Cardiac fibroblast (primary cell): ENCODE measurements at regions not wholly inside any gene's neighbourhood (a gene's known extent, or its start where the extent isn't known, plus 50 kb on each side); places are given as distances from the start of the nearest gene placed in this dataset.

Source experiments
- DNase-seq, 2 donors: peaks; one replicate each; pipeline versions ENCODE4 v3.0.0 to v3.0.0-alpha.2; 2010; ENCODE audit warnings: low read depth in 2 of 2
- H3K4me3 ChIP-seq, 2 donors: replicated peaks in 1 of 2; 1 replicate in 1 of 2; 2 replicates in 1 of 2; pipeline ENCODE4 v1.5.1; 2011; ENCODE audit warnings: low read depth in 2 of 2, low read length in 2 of 2, mild to moderate bottlenecking in 2 of 2, moderate library complexity in 1 of 2
- CTCF ChIP-seq: IDR thresholded peaks from one replicate; pipeline ENCODE4 v1.5.1; 2011; ENCODE audit warnings: low read depth, mild to moderate bottlenecking, low read length, inconsistent platforms

- no peak for TF ChIP-seq CTCF
- no peak for DNase-seq
- no peak overlapping the region for H3K4me3 ChIP-seq
Observed at GRCh38 chr16:63960321-63960720, 1161.5 kb downstream of the CDH11 start.

- no peak overlapping the region for H3K4me3 ChIP-seq
- no peak for TF ChIP-seq CTCF
- DNase-seq, result no peak
Observed at GRCh38 chr16:63947022-63947421, 1174.8 kb downstream of the CDH11 start.

GRCh38 chr16:63945806-63946205 lies 1176.1 kb downstream of the CDH11 start:
- H3K4me3 ChIP-seq, result no peak overlapping the region
- no peak for DNase-seq
- no peak for TF ChIP-seq CTCF

GRCh38 chr16:63943566-63943965 lies 1178.3 kb downstream of the CDH11 start:
- TF ChIP-seq CTCF, result no peak
- H3K4me3 ChIP-seq, result no peak overlapping the region
- DNase-seq, result no peak

- H3K4me3 ChIP-seq, result no peak overlapping the region
- TF ChIP-seq CTCF, result no peak
- DNase-seq, result peak in 1 of 2 donors; percentile 10
Observed at GRCh38 chr16:63938661-63939060, 1183.2 kb downstream of the CDH11 start.

- no peak for DNase-seq
- TF ChIP-seq CTCF, result no peak
- no peak overlapping the region for H3K4me3 ChIP-seq
Observed at GRCh38 chr16:63933841-63934240, 1188.0 kb downstream of the CDH11 start.

- TF ChIP-seq CTCF, result no peak
- no peak overlapping the region for H3K4me3 ChIP-seq
- no peak for DNase-seq
Observed at GRCh38 chr16:63928421-63928820, 1193.4 kb downstream of the CDH11 start.
